Renal pelvis (tissue), 1 donor: ENCODE measurements at regions not wholly inside any gene's neighbourhood (a gene's known extent, or its start where the extent isn't known, plus 50 kb on each side); places are given as distances from the start of the nearest gene placed in this dataset.
"Not testable (repeated sequence)": the region's sequence is repeated elsewhere in the genome, so short reads cannot be mapped to it uniquely, and the experiment has no call there.

Source experiments
- DNase-seq: peaks from one replicate; pipeline ENCODE4 v3.0.0-alpha.2; 2013

DNA sequence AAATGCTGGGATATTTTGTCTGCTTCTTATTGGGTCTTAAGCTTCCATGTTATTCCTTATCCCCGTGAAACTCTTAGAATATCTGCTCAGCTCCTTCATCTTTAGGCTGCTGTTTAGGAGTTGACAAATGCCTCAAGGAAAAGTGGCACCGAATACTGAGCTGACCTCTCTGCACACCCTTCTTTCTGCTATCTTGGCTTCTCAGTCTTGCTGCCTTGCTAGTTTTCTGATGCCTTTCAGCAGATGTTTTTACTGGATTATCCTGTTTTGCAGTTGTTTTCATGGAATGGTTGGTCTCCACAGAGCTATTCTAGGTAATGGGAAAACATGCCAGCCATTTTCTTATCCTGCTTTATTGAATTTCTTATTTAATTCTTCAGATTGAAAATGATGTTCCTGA is 86.3 kb downstream of the GYPE start:
- no peak for DNase-seq

DNA sequence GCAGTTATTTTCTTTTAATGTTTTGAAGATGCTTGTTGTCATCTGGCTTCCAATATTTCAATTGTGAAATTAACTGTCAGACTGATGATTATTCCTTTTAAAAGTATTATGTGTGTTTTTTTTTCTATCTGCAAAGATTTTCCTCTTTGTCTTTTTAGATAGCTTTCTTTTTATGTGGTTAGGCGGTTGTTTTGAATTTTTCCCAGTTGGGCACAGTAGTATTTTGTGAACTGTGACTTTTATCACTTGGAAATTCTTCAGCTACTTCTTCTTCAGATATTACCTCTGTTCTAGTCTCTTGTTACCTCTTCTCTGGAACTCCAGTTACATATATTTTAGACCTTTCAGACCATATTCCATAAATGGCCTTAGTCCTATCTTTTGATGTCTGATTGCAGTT is 87.5 kb downstream of the GYPE start:
- DNase-seq: not testable (repeated sequence)

- not testable (repeated sequence) for DNase-seq
Observed at GRCh38 chr4:143815375-143815774, 90.0 kb downstream of the GYPE start.

DNA sequence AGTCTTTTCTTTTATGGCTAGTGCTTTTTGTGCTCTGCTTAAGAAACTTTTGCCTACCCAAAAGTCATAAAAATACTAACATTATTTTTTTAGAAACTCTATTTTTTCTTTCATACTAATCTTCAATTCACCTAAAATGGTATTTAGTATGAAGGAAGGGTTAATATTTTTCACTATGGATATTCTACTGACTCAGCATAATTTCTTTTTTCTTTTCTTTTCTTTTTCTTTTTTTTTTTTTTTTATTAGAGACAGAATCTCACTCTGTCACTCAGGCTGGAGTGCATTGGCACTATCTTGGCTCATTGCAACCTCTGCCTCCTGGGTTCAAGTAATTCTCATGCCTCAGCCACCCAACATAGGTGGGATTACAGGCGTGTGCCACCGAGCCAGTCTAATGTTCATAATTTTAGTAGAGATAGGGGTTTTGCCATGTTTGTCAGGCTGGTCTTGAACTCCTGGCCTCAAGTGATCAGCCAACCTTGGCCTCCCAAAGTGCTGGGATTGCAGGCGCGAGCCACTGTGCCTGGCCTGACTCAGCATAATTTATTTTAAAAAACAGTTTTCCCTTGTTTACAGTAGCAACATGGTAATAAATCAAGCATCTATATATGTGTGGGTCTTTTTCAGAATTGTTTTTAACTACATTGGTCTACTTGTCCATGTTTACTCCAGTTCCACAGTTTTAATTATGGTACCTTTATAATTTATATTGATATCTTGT is 91.8 kb downstream of the GYPE start:
- not testable (repeated sequence) for DNase-seq

- DNase-seq: not testable (repeated sequence)
Observed at GRCh38 chr4:143791693-143792092, 91.2 kb upstream of the FREM3 start.

DNA sequence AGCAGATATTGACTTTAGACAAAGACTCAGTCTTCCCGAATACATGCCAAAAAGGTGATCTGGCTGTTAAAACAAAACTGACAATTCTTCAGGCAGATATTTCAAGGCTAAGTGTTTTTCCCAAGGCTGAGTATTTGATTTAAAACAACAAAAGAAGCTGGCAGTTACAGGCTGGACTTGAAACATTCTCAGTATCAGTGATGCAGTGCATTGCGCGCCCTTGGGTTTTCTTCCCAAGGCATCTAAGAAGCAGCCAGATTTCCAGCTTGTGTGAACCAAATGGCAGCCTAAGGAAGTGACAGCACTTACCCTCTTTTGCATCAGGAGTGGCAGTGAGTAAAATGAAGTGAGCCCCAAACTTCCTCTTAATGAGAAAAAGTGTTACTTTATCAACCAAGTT is 90.0 kb upstream of the FREM3 start:
- DNase-seq: not testable (repeated sequence)

DNA sequence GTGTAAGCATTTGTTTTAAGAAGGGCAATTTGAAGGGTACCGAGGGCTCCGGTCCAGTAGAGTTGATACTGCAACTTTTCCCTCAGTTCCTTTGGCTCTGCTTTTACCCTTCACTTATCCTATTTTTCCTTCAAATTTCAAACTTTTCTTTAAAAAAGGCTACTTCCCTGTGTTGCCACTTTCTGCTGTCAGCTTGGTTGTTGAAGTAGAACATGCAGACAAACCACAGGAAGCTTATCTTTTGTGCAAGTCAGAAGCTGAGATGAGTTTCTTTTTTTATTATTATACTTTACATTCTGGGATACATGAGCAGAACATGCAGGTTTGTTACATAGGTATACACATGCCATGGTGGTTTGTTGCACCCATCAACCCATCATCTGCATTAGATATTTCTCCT is 89.1 kb upstream of the FREM3 start:
- DNase-seq: not testable (repeated sequence)

DNA sequence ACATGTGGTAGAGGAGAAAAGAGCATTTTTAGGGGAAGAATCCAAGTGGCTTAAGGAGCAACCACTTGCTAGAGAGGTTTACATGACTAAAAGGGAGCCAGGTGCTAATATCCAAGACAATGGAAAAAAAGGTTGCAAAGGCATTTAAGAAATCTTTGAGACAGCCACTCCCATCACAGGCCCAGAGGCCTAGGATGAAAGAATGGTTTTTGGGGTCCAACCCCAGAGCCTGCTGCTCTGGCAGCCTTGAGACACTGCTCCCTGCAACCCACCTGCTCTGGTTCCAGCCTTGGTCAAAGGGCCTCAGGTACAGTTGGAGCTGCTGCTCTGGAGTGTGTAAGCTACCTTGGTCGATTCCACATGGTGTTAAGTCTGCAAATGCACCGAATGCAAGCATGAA is 84.1 kb upstream of the FREM3 start:
- DNase-seq: no peak

GRCh38 chr4:143782521-143782920 is 82.0 kb upstream of the FREM3 start:
- no peak for DNase-seq

DNA sequence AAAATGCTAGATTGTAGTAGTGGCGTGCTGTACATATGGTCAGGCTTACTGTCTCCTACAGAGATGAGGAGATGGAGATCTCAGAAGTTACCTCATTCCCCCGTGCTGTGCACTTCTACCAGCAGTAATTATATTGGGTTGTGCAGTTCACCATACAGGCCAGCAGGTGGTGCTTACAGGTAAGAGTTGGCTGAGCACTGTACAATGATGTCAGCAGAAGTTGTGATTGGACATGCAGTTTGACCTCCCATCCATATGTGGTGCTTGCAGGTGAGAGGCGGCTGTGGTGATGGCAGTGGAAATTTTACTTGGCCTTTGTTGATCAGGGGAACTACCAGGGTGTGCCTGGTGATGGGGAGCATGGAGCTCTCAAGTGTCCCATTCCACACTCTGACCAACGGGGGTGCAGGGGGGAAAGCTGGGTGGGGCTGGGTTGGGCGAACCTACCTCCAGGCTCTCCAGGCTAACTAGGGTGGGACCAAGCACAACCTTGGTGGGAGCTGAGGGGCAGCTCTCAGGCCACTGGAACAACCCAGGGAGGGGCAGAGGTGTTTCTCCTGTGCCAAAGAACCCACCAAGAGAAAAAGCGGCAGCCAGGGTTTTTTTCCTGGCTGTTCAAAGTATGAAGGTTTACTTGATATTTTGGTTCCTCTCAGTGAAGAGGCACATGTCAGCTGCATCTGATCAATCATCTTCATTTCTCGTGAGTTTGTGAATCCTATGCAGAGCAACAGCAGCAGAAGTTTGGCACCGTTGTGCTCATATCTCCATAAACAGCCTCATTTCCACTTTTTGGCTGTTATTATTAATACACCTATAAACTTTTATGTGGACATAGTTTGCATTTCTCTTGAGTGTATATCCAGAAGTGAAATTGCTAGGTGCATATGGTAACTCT is 73.8 kb upstream of the FREM3 start:
- peak; percentile 14 for DNase-seq

DNA sequence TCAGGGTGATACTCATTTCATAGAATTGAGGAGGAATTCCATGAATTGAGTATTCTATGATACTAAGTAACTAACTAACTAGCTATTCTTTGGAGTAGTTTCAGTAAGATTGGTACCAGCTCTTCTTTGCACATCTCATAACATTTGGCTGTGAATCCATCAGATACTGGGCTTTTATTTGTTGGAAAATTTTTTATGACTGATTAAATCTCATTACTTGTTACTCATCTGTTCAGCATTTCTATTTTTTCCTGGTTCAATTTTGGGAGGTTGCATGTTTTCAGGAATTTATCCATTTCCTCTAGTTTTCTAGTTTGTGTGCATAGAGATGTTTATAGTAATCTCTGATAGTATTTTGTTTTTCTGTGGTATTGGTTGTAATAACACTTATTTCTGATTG is 70.8 kb upstream of the FREM3 start:
- DNase-seq: no peak

GRCh38 chr4:143768007-143768591 is 67.6 kb upstream of the FREM3 start:
- no peak for DNase-seq

GRCh38 chr4:143763587-143763986 is 63.1 kb upstream of the FREM3 start:
- DNase-seq: no peak

DNA sequence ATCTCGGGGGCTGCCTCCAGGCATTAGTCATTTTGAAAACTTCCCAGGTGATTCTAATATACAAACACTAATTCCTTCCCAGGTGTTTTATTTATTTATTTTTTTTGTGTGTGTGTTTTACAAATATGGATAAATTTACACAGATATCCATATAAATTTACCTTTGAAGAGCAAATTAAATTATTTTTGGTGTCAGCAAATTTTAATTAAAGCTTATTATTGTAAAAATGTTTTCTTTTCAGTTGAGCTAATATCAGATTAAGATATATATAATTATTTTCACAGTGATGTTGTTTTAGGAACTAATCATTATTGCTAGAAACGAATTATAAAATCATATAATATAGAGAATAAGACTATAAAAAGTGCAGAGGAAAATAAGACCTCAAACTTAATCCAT is 62.0 kb upstream of the FREM3 start:
- no peak for DNase-seq
